ENCODE measurements at regions not wholly inside any gene's neighbourhood (a gene's known extent, or its start where the extent isn't known, plus 50 kb on each side); places are given as distances from the start of the nearest gene placed in this dataset.
"Not testable (repeated sequence)": the region's sequence is repeated elsewhere in the genome, so short reads cannot be mapped to it uniquely, and the experiment has no call there.

DNA sequence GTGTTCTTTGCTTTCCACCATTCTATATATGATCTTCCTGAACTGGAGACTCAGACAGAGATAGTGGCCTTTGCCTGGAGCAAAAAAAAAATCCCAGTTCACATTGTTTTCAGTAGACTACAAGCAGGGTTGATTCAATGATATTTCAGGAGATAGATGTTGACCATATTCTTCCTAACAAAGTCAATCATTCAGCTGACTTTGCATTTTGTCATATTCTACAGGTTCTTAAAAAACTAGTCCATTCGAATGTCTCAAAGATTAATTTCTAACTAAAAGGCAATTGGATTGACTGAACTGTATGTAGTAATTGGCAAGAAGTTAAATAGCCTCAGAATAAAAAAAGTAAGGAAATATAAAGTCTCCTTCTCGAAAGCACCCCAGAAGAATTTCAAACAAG, 479.5 kb downstream of the NKX6-1 start:
- no peak for DNase-seq

DNA sequence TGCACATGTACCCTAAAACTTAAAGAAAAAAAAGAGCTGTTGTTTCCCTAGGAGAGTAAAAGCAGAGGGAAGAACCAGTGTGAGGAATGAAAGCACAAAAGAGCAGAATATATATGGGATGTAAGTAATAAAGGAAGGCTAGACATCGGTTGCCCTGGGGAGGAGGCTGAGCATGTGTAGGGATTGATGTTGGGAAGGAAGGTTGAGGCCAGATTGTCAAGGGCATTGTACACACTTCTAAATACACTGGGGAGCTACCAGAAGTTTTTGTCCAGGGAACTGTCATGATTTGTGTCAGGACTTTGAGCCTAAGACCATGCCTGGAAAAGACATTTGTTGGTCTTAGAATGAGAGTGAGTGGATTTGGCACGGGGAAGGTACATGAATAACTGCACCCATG, 467.1 kb downstream of the GPAT3 start:
- DNase-seq, result no peak

DNA sequence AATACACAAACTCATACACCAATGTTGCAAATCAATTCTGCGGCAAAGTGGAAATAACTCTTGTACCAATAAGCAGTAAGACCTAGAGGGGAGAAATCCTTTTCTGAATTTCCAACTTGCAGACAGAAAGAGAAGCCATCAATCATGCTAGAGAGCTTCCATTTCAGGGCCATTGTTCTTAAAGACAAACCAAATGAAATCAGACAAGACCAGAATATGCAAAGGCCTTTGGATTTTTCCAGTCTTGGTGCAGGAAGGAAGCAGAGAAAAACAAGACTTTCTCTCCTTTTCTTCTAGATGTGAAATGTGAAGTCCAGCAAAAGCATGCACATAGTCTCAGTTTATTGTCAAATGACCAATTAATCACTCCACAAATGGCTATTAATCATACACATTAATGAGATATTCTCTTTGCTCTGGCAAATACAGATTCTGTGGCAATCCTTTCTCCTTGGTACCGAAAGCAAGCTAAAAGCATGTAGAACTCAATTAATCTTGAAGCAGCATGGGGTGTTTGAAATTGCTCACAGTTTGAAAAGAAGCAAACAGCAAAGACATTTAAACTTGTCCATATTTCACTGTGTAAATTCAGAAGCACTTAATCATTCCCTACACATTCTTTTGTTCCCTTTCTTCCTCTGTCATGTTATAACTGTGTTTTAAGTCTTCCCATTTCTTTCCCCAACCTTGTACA, 466.1 kb downstream of the GPAT3 start:
- DNase-seq, result no peak

DNA sequence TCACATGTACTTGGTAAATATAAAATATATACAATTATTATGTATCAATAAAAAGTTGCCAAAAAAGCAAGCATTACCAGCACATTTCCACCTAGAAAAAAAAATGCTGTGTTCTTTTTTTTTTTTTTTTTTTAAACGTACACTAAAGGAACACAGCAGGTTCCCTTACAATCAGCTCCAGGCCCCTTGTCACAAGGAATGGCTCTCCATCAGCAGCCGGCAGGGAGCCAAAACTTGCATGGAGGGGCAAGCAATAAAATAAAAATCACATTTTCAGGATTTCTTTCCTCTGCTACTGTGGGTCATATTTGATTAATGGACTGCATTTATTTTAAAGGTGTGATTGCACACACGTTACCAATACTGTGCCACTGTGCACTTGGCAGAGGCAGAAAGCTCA, 460.3 kb downstream of the GPAT3 start:
- no peak for DNase-seq

DNA sequence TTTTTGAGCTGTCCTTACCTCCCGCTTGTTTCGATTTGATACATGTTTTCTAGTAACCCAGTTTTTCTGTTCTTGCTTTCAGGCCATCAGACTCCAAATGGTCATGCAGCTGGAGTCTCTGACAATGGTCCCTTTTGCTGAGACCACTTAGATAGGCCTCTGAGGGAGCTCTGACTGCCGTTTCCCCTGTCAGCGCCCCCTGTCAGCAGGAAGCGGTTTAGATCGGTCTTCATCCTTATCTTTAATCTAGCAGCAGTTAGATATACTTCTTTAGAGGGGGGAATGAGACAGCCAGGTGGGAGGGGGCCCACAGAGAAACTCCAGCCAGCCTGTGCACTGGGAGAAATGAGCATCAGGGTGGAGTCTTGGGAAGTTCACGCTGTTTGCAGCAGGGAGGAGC, 457.9 kb downstream of the GPAT3 start:
- DNase-seq, result no peak

DNA sequence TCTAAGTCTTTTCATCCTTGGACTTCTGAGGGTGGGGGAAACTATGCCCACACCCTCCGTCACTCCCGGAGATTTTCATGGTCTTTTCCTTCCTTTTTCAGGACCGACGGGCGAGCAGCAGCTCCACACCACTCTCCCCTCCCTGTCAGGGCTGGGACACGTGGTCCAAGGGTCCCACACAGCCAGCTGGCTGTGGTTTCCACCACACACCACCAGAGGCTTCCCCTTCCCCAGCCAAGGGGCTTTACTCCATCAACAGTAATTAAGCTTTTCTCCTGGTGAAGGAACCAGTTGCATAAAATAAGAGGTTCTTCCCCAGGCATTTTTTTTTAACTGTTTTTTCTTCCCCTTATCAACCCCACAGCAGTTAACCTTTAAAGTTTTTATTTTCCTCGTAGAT, 453.9 kb downstream of the GPAT3 start:
- no peak for DNase-seq

DNA sequence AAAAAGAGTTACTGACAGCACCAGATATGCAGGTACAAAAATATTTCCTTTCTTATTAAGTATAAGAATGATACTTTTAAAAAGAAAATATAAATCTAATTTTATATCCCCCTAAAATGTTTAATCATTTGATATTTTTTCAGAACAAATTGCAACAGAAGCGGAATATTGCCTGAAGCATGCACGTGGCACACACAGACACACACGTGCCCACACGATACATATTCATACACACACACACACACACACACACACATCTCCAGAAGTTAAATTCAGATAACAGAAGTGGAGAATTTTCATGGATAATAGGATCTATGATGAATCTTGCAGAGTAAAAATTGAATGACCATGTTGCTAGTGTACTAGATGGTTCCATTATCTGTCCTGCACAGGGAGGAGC, 445.2 kb downstream of the GPAT3 start:
- DNase-seq, result no peak

DNA sequence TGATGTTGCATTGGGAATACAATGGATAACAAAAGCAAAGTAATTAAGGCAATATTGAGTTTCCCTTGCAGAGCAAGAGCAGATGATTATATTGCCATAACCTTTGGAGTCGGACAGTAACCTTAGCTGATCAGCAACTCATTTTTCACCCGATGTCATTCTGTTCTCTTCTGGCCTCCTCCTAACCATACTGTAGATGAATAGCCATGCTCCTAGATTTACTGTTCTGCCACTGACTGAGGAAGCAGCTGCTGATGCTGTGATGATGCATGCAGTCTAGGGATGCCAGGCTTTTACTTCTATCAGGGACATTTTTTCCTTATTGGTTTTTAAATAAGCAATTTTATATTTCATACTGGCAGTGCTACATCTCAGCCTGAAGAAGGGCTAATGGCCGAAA, 443.9 kb downstream of the GPAT3 start:
- DNase-seq, result no peak

DNA sequence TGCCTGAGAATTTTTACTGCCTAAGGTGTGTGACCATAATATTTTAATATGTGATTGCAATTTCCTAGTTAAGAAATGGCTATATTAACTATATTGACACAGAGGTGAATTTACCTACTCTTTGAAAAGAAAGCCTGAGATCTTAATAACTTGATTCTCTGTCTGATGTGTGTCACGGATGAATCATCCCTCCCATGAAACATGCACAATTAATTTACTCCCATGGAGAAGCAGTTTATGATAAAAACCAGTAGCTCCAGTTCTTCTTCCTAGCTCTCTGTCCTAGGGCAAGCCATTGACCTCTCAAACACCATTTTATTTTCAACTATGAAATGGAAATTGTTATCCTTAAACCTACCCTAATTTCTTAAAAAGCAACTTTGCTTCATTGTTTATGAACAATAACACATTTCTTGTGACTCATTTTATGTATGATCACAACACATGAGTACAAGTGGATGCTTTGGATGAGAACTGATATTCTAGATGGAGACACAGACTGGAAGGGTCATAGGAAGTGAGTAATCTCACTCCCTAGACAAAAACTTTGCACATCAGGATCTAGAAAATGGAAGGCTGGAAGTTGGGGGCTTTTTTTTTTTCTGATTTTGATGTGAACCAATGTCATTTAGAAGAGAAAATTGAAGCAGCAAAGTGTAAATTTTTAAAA, 438.3 kb downstream of the GPAT3 start:
- no peak for DNase-seq

DNA sequence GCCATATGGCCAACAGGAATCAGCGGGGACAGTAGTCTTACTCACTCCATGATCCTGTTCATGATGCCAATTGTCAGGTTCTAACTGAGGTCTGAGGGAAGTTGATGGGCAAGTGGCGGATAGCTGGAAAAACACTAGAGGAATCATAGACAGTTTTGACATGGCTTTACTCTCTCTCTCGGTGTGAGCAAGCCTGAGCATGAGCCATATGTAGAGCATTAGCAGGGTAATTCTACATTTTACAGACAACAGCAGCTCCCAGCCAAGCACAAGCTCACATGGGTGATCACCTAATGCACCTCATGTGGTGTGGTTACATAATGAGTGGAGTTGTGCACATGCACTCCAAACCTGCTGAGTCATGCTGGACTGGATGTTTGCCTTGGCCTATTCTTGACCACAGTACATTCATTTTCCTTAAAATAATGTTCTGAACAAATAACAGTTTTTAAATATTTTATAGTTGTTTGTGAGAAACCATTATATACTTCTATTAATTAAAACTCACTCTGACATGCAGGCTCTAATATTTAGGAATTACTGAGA, 429.2 kb downstream of the GPAT3 start:
- DNase-seq, result no peak

DNA sequence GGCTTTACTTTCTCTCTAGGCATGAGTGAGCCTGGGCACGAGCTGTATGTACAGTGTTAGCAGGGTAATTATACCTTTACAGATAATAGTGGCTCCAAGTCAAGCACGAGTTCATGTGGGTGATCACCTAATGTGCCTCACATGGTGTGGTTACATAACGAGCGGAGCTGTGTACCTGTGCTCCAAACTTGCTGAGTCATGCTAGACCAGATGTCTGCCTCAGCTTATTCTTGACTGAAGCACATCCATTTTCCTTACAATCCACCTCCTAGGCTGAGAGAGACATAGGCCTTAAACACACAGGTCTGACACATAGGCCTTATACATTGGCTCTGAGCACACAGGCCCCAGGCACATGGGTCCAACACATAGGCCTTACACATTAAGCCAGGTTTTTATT, 426.6 kb downstream of the GPAT3 start:
- DNase-seq, result no peak

DNA sequence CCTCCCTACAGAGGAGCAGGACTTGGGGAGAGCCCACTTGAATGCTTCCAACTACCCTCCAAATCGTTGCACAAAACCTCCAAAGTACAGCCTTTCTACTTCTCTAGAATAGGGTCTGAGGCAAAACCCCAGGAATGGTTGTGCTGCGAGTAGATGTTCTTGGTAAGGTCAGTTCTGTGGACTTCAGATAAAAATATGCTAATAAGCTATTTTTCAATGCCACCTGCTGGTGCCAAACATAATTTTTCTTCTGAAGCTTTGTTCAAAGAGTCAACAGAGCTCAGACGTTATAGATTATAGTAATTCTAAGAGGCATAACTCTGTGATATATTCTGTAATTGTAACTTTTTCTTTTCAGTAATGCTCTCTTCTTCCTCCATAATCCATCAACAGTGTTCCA, 425.7 kb downstream of the GPAT3 start:
- DNase-seq, result peak in 1 of 3 donors; percentile 0

DNA sequence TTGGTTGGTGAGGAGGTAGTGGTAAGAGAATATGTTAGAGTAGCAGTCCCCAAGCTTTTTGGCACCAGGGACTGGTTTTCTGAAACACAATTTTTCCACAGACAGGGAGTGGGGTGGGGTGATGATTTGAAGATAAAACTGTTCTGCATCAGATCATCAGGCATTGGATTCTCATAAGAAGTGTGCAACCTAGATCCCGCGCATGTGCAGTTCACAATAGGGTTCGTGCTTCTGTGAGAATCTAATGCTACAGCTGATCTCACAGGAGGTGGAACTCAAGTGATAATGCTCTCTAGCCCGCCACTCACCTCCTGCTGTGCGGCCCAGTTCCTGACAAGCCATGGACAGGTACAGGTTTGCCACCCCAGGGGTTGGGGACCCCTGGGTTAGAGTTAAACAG, 423.3 kb downstream of the GPAT3 start:
- no peak for DNase-seq

DNA sequence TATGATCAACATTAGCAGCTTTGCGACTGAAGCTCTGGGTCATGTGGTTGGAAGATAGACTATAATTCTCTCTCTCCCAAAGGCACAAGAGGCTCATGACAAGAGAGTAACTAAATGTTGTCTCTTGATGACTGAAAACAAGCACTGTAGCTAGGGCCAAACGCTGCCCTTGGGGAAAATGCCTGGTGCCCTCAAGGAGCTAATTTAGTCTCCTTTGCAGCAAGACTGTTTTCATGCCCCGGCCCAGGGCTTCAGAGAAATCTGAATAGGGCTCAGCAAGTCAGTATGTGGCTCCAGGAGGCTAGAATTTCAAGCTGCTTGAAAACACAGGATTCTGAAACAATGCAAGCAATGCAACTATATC, 411.9 kb downstream of the GPAT3 start:
- no peak for DNase-seq

DNA sequence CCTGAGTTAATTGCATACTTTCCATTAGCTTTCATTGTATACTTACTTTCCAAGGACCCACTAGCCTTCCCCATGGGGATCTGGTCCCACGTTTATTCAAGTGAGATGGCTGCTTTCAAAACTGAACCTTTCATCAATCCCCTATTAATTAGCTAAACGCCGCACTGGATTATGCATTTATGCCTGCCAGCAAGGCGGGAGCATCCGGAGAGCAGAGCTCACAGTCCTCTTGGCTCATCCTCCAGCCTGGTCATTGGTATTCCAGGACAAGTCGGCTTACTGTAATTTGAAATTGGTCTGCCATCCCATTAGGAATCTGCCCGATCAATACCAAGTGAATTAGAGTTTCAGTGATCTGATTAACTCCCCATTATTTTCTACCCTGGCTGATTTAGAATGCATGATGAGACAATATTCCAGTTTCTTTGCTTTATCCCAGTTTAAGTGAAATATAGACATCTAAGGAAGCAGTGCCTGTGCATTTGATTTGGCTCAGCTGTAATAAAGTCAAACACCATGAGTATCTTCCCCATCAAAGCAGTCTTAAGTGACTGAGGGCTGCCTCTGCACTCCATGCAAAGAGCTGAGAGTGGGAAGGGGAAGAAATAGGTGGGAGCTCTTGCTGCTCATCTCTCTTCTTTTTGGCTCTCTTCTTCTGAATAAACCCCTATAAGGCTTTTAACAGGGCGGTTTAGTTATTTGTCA, 411.4 kb downstream of the GPAT3 start:
- DNase-seq, result no peak

DNA sequence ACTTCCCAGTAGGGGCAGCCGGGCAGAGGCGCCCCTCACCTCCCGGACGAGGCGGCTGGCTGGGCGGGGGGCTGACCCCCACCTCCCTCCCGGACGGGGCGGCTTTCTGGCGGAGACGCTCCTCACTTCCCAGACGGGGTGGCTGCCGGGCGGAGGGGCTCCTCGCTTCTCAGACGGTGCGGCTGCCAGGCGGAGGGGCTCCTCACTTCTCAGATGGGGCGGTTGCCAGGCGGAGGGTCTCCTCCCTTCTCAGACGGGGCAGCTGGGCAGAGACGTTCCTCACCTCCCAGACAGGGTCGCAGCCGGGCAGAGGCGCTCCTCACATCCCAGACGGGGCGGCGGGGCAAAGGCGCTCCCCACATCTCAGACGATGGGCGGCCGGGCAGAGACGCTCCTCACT, 407.8 kb downstream of the GPAT3 start:
- not testable (repeated sequence) for DNase-seq

DNA sequence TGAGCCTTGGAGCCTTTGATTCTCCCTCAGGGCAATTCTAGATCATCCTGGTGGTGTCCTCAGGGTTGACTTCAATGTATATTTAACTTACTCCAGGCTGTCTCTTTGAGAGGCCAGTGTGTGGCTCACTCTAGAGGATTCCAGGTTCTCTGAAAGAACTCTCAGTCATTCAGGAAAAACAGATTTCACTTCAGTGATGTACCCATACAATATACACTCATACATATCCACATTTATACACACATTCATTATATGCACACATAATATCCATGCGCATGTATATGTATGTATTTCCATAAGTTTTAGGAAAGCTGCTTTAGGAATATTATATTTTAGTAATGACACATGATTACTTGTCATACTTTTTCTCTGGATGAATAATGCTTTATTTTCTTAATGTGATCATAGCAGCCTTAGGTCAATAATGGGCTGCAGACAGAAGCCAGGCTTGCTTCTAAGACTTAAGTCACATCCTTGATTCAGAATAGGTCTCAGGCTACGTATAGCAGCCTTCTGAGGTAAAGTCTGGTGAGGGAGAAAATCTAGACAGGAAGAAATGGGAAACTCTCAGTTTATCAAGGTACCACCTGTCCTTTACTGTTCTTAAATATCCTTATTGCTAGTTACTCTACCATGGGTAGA, 397.0 kb downstream of the GPAT3 start:
- no peak for DNase-seq

DNA sequence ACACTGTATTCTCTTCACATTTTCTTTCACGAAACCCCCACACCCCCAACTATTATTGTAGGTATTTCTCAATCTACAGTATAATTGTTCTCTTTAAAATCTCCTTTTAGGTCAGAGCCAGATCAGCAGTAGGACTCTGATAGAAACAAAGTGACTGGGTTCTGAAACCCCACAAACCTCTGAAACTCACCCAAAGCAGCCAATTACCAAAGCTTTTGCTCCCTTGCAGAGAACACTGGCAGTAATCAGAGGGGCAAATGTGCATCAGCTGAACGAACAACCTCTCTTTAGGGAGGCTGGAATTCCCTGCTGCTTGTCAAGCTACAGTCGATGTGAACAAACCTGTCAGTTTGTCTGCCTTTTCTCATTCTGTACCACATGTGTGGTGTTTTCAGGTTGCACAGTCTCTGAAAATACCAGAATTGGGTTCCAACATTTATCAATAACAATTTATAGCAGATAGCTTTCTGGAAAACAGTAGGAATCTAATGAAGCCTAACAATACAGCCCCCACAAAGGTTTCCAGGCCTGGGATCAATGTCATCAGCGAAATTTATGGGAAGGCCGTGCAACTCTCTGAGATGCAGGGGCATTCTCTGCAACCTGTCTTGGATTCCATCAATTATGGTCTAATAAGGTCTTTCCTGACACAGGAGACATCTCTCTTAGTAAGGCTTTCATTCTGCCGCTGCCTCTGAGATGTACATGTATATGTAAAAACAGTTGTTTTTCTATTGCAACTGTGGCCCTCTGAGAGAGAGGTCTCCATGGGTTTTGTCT, 395.9 kb downstream of the GPAT3 start:
- DNase-seq, result no peak

DNA sequence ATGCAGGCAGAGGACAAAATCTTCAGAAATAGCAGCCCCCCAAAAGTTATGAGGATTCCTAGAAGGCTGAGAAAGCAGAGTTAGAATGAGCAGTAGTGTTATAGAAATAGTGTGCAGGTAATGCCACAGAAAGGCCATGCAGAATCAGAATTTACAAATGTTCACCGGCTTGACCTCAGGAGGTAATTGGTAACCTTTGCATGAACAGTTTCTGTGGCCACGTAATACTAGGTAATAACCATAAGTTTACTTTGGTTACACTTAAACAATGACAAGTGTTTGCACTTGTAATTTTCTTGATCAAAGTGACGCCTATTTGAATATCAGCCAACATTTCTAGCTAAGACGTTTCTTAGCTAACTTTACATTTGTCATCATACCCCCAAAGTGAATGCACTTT, 393.6 kb downstream of the GPAT3 start:
- no peak for DNase-seq

DNA sequence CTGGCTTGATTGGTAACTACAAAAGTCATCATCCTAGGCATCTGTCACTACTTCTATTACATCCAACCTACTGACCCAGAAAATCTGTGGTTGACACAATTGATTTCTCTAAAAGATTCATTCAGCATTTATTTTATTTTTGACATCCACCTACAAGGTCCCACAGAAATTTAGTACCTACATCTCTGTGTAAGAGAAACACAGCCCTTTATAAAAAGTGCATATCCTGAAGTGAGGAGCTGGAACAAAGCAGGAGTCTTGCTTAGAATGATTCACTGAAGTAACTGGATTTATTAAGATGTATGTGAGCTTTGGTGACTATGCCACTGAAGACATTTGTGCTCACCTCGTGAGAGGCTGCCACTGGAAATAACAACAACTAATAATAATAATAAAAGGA, 391.0 kb downstream of the GPAT3 start:
- DNase-seq, result no peak

DNA sequence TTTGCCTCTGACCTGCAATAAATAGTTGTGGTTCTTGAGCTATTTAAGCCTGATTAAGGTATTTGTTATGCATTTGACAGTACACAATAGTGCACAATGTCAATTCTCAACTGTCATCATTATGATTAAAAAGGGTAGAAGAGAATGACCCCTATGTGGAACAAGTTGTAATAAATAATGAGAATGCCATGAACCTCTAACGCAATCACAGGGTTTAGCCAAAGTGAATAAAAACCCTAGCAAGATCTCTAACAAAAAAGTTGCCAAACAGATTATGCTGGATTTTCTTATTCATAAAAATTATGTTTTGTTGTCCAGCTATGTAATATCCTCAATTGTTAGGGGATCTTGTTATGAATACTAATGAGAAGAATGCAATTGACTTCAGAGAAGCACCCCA, 387.4 kb downstream of the GPAT3 start:
- no peak for DNase-seq

DNA sequence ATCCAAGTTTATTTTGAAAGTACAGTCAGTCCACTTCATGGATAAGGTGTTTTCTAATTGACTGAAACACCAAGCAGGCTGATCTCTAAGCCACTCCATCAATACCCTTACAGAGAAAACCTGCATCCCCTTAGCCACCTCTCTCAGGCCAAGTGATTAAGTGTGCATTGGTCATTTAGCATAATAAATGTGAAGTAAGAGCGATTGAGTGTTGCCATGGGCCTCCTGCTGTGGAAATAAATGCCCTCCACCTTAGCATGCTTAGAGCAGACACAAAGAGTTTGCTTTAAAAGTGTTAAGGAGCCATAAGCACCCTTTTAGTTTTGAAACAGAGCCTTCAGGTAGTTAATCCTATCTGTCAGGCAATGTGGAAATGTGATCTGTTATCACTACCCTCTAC, 386.5 kb downstream of the GPAT3 start:
- DNase-seq, result no peak

Measured in muscle of back (tissue), 3 donors.